HG03103 (cell line): ENCODE measurements at regions not wholly inside any gene's neighbourhood (a gene's known extent, or its start where the extent isn't known, plus 50 kb on each side); places are given as distances from the start of the nearest gene placed in this dataset.
"Not testable (repeated sequence)": the region's sequence is repeated elsewhere in the genome, so short reads cannot be mapped to it uniquely, and the experiment has no call there.

Experiments used
- ATAC-seq: cut with Tn5 transposase; IDR thresholded peaks from one replicate; pipeline ENCODE4 v1.9.1; 2021; ENCODE audit warnings: low read depth; ENCODE audit not compliant: unreplicated experiment

GRCh38 chr1:25171013-25171412 lies 61.3 kb downstream of the SYF2 start:
- ATAC-seq, result not testable (repeated sequence)

DNA sequence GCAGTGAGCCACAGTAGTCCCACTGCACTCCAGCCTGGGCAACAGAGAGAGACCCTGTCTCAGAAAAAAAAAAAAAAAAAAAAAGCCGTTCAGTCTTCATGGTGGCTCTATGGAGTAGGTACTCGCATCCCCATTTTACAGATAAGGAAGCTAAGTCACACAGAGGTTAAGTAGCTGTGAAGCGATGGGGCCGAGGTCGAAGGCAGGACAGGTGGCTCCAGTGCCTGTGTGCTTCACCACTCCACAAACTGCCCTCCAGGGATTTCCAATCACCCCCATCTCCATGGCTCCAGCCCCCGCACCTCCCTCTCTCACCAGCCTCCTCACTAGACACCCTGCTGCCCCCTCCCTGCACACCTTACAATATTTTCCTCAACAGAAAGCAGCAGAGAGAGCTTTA lies 61.9 kb downstream of the SYF2 start:
- no peak for ATAC-seq

- no peak for ATAC-seq
These were observed 62.7 kb downstream of the SYF2 start for GRCh38 chr1:25169610-25170009.

- ATAC-seq, result no peak
These were observed 63.1 kb downstream of the SYF2 start for GRCh38 chr1:25169168-25169567.

DNA sequence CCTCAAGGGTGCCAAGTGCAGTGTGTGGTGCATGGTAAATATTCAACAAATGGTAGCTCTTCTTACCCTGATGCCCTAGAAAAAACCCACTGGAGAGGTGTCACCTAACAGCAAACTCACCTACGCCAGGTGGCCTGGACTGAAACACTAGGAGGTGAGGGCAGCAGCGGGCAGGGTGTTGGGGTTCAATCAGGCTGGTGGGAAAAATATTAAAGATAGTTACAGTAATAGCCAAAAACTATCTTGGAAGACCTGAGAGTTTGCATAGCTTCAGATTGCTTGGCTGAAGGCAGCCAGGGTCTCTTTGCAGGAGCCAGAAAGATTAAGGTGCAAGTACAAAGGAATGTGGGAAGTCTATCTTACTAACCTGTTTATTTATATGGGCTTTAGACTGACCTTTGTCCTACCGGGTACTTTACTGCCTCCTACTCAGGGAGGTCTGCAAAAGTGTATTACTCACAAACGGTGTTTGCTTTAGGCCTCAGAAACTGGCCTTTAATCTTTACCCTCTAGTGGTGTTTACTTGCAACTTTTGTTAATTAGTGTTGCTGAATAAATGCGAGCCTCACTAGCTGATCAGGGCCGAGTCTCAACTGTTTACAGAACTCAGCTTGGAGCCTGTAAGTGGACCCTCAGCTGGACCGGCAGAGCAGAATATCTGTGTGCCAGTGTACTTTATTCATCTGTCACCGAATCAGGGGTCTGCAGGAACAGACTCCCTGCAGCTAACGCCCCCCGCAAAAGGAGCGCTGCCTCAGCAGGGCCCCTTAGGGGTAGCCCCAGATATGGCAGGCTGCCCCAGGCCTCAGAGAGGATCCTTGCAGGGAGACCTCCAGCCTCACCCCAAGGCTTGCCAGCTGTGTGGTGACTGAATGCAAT lies 63.9 kb downstream of the SYF2 start:
- no peak for ATAC-seq

DNA sequence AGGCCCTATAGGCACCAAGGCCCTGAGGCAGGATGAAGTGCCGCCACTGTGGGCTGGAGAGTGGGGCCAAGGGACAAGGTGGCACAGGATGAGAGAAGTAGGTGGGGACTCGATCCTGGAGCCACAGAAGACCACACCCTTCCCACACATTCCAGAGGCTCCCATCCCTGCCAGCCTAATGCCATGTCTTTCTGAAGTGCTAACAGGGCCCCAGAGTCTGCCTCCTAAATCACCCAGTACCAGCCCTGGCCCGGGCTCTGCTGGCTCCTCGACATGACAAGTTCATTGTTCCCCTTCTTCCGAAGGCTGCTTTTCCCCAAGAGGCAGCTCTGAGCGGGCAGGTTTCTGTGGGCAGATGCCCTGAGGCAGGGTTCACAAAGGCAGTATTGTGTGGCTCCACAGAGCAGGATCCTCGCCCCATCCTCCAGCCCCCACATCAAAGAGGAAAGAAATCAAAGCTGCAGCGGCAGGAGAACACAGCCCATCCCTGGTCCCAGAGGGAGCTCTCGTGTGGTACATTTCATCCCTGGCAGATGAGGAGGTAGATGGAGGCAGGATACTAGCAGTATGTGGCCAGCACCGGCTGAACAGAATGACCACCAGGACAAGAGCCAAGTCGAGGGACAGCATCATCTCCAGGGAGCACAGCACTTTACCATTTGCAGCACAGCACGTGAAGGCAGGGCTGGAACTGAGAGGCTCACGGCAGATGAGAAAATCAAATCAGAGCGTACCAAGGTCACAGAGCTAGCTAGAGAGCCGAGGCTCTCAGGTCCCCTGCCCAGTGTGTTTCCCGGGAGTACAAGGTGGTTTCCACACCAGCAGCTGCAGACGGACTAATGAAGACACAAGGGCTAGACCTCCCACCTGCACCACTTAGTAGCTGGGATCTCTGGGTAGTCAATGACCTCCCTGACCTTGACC lies 64.8 kb downstream of the SYF2 start:
- no peak for ATAC-seq

- no peak for ATAC-seq
These were observed 65.5 kb downstream of the SYF2 start for GRCh38 chr1:25166847-25167246.

DNA sequence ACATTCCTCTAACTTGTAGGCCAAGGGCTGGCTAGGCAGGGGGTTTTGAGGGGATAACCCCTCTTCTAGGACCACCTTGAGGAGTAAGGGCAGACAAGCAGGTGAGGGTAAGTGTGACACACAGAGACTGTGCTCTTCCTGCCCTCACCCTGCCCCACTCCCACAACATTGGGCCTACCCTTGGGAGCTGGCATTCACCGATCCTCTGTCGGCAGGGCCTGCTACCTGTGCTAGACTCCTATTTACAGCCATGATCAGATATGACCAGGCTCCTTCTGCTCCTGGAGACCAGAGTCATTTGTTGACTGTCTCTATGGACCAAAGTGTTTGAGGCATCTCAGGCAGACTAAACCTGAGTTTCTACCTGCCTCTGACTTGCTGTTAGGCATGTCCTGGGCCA lies 68.3 kb downstream of the SYF2 start:
- no peak for ATAC-seq

DNA sequence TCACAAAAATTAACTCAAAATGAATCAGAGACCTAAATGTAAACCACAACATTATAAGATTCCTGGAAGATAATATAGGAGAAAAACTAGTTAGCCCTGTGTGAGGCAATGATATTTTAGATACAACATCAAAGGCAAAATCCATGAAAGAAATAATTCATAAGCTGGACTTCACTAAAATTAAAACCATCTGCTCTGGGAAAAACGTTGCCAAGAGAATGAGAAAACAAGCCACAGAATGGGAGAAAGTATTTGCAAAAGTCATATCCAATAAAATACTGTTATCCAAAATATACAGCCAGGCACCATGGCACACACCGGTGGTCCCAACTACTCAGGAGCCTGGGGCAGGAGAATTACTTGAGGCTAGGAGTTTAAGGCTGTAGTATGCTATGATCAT lies 70.3 kb downstream of the SYF2 start:
- ATAC-seq, result no peak

DNA sequence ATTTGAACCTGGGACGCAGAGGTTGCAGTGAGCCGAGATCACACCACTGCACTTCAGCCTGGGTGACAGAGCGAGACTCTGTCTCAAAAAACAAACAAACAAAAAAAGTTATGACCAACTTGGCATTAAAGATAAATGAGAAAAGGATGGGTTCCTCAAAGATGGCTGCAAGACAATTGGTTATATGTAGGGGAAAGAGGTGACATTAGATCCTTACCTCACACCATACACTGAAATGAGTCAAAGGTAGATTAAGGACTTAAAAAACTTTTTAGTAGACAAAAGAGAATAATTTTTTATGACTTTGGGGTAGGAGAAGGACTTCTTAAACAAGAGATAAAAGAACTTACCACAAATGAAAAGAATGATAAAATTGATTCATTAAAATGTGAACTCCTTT lies 74.5 kb downstream of the SYF2 start:
- no peak for ATAC-seq

- ATAC-seq, result no peak
These were observed 81.3 kb downstream of the SYF2 start for GRCh38 chr1:25150985-25151495.

DNA sequence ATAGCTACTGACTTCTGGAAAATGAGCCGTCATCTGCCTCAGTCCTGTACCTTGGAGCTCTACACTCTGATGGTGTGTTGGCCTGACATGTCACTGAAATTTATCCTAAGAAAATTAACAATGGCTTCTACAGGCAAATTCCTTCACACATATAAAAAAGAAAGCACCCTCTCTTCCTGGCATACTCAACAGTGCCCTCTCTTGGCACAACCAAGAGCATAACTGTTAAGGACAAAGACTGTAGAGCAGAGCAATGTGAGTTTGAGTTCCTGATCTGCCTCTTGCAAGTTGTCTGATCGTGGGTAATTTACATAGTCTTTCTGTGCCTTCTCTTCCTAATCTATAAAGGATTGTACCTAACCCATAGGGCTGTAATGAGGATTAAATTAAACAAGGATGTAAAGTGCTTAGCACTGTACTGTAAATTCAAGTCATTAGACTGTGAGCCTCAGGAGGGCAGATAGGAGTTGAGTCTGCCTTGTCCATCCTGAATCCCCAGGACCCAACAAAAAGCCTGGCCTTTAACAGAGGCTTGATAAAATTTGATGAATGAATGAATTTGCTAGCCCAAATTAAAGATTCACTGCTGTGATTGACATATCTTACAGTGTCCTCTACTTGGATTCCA lies 83.5 kb downstream of the SYF2 start:
- ATAC-seq, result no peak

- no peak for ATAC-seq
These were observed 85.8 kb downstream of the SYF2 start for GRCh38 chr1:25146451-25146855.

DNA sequence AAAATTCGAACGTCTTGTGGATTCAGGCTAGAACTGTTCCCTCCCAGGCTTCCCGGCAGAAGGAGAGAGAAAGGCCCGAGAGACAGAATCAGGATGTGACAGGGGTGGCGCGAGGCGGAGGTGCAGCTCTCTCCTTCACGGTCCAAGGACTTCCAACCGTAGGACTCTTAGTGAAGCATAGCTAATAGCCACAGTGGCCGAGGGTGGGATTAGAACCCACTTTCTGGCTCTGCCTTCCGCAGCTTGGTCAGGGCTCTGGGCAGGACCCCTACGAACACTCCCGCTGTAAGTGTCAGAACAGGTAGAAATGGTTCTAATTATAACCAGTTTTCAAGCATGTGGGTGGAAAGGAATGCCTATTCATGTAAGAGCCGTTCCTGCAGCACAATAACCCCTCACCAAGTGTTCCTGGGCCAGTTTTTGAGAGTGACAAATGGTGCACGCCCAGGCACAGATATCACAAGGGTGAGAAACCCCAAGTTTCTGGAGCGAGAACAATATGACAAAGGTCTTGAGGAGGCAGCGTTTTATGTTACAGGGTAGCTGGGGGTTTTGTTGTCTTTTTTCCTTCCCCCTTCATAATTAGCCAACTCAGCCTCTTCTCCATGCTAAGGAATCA lies 86.4 kb downstream of the SYF2 start:
- no peak for ATAC-seq

GRCh38 chr1:25140073-25140797 lies 92.1 kb downstream of the SYF2 start:
- ATAC-seq, result no peak

DNA sequence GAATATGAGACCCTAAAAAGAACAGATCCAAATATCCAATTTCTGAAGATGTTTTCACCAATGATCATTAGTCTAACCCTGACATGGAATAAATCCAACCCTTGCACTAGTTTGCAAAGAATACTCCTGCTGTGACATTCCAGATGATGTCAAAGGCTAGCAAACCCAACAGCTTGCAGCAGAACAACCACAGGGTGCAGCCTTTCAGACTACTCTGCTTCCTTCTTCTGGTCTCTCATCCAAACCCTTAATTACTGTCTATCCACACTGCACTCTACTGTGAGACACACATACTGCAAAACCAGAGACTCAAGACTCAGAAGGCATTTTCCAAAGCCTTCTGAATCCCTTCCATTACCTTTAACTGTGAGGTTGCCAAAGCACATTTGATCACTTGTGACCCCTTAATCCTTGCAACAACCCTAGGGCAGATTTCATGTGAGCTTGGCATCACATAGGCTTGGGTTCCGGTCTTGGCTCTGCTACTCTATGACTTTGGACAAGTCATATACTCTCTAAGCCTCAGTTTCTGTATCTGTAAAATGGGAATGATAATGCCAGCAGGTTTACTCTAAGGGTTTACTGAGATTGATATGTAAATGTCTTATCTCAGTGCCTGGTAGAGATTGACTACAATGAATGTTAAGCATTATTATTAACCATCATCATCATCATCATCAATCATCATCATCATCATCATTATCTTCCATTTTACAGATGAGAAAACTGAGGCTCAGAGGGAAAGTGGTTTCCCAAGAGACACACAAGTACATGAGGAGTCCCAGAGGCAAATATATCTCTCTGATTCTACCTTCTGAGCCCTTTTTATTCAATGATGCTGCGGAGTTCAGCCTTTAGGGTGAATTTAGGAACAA lies 94.5 kb downstream of the SYF2 start:
- ATAC-seq, result no peak

- ATAC-seq, result no peak
These were observed 95.2 kb downstream of the SYF2 start for GRCh38 chr1:25137106-25137505.

- ATAC-seq, result no peak
These were observed 96.4 kb downstream of the SYF2 start for GRCh38 chr1:25135909-25136308.
